Lower leg skin (tissue), 4 donors: ENCODE measurements at regions not wholly inside any gene's neighbourhood (a gene's known extent, or its start where the extent isn't known, plus 50 kb on each side); places are given as distances from the start of the nearest gene placed in this dataset.

ENCODE experiments used
- DNase-seq, 2 donors: peaks; one replicate each; pipeline ENCODE4 v3.0.0-alpha.2; 2019; ENCODE audit warnings: low spot score in 2 of 2
- H3K4me3 ChIP-seq: fragments of 200-600 bp; sonication (generic); 2 replicates; pipeline ENCODE4 v1.5.1; 2017; ENCODE audit warnings: mild to moderate bottlenecking, low read depth; ENCODE audit not compliant: poor library complexity, severe bottlenecking
- CTCF ChIP-seq, 3 donors: fragments of 450-650 bp; IDR thresholded peaks; one replicate each; pipeline ENCODE4 v1.5.1; 2016; ENCODE audit warnings: antibody characterized with exemption in 3 of 3, mild to moderate bottlenecking in 3 of 3, moderate library complexity in 2 of 3
- POLR2A ChIP-seq, 2 donors: fragments of 450-650 bp; IDR thresholded peaks; one replicate each; pipeline ENCODE4 v1.6.1; 2016 to 2017; ENCODE audit warnings: antibody characterized with exemption in 2 of 2, mild to moderate bottlenecking in 1 of 2, moderate library complexity in 1 of 2
- WGBS, 2 donors: methylation state at CpG; one replicate each; pipeline ENCODE4 v1.1.5; 2018; 5-methylcytosine and 5-hydroxymethylcytosine counted together
- intact Hi-C: fragments of 100-400 bp; cut with DNase I; formaldehyde crosslinking; loops from one replicate; pipeline ENCODE4 v1.15.0; 2023; ENCODE audit warnings: low total_unique reads

- WGBS, 2 donors: 84 to 90% methylated on average over 3 of the region's 3 CpGs
- no peak overlapping the region for H3K4me3 ChIP-seq
- TF ChIP-seq CTCF (IDR thresholded peaks at IDR 0.05): no peak
- no peak for TF ChIP-seq POLR2A (IDR thresholded peaks at IDR 0.05)
These were observed 134.5 kb upstream of the FIBIN start for GRCh38 chr11:26859416-26859815.

DNA sequence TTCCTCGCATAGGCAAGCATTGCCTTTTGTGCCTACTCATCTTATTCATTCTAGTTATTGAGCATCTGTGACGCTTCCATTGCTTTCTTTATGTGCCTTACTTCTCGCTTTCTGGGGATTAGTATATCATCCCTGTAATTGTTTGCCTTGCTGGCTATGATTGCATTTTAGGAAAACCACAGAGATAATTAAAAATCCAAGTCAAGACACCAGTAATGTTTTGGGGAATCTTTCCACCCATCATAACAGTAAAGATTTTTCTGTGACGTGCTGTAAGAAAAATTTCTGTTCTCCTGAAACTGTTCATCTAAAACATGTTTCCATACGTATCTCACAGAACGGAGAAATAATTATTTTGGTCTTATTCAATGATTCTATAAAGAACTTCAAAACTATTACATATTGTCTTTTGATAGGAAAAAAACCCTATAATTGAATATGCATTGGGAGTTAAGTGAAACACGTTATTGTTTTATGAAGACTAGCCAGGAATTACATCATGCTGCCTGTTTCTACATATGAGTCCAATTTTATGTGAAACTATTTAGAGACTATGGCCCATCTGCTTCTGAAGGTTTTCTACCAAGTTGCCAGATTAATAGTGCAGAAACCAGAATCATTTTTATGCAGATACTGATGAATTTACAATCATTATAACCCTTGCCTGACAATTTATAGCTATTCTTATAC lies 133.7 kb upstream of the FIBIN start:
- WGBS, 2 donors: 79 to 83% methylated on average over 7 of the region's 7 CpGs
- no peak overlapping the region for H3K4me3 ChIP-seq
- intact Hi-C loops: no loop called here
- TF ChIP-seq CTCF (IDR thresholded peaks at IDR 0.05) (no peak), POLR2A (IDR thresholded peaks at IDR 0.05) (no peak)
- DNase-seq: no peak

More at GRCh38 chr11:26859416-26859815, 134.5 kb upstream of the FIBIN start:
- intact Hi-C loops: no loop called here
- no peak for DNase-seq

DNA sequence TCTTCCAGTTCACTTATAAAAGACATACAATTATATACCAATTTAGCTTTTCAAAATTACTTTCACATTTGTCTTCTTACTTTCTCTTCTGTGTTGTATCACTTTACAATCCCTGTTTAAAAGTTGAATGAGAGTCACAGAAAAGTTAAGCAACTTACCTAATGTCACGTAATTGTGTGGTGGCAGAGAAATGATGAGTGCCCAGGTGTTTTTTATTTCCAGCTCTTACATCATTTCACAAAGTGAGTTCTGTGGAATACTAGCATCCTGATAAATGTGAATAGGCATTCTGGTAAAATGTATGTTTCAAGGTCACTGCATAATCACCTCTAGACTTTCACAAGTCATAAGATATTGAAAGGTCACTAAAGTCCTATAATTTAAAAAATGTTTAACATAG lies 133.0 kb upstream of the FIBIN start:
- TF ChIP-seq POLR2A (IDR thresholded peaks at IDR 0.05) (no peak), CTCF (IDR thresholded peaks at IDR 0.05) (no peak)
- DNase-seq: no peak
- intact Hi-C loops: no loop called here
- H3K4me3 ChIP-seq: no peak overlapping the region
- 83 to 90% methylated on average over 1 of the region's 1 CpG for WGBS, 2 donors

- no peak for DNase-seq
- TF ChIP-seq POLR2A (IDR thresholded peaks at IDR 0.05) (no peak), CTCF (IDR thresholded peaks at IDR 0.05) (no peak)
- no peak overlapping the region for H3K4me3 ChIP-seq
- intact Hi-C loops: no loop called here
These were observed 131.1 kb upstream of the FIBIN start for GRCh38 chr11:26862801-26863200.

DNA sequence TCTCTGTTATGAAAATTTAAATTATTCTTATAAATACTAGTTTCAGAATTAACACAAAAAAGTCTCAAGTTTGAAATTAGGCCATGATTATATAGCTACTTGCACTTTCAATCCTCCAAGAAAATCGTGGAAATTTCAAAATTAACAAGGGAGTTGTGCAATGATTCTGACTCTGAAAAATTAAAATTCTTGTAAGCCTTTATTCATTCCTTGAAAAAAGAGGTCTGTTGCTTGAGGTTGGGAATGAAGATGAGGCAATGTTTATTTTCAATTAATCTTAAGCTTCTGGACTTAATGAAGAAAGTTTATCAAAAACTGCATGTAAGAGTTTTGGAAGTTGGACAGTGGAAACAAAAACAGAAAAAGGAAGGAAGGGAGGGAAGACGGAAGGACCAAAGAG lies 128.2 kb upstream of the FIBIN start:
- H3K4me3 ChIP-seq: no peak overlapping the region
- intact Hi-C loops: no loop called here
- WGBS, 2 donors: 74 to 80% methylated on average over 2 of the region's 2 CpGs
- no peak for DNase-seq
- TF ChIP-seq CTCF (IDR thresholded peaks at IDR 0.05): no peak
- TF ChIP-seq POLR2A (IDR thresholded peaks at IDR 0.05): no peak

DNA sequence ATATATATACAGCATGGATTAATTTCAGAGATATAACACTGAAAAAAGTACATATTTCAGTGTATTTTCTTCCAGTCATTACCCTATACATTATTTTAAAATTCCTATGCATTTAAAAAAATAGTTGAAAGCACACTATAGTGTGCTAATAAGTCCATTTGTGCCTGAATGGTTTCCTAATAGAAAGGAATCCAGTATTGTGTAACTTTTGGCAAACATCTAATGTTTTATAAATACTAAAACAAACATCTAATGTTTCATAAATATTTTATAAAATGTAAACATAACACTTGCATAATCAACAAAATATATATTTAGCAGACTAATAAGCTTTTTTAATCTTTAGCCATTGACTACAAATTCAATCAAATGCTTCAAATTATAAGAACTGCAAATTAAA lies 126.6 kb upstream of the FIBIN start:
- DNase-seq: no peak
- TF ChIP-seq CTCF (IDR thresholded peaks at IDR 0.05) (no peak), POLR2A (IDR thresholded peaks at IDR 0.05) (no peak)
- no peak overlapping the region for H3K4me3 ChIP-seq
- intact Hi-C loops: no loop called here
